Stomach (tissue), 8 donors: ENCODE measurements at regions not wholly inside any gene's neighbourhood (a gene's known extent, or its start where the extent isn't known, plus 50 kb on each side); places are given as distances from the start of the nearest gene placed in this dataset.
"Not testable (repeated sequence)": the region's sequence is repeated elsewhere in the genome, so short reads cannot be mapped to it uniquely, and the experiment has no call there.

Experiments
- DNase-seq, 2 donors: peaks; one replicate each; pipeline versions ENCODE4 v3.0.0 to v3.0.0-alpha.2; 2013 to 2019
- H3K27ac ChIP-seq, 5 donors: fragments of 200-600 bp in 4 of 5; sonication (generic) in 4 of 5; one replicate each; pipeline ENCODE4 v1.5.1; 2013 to 2019; ENCODE audit warnings: mild to moderate bottlenecking in 1 of 5, moderate library complexity in 1 of 5
- H3K27me3 ChIP-seq, 3 donors: fragments of 200-600 bp; sonication (generic); one replicate each; pipeline ENCODE4 v1.5.1; 2017 to 2019; ENCODE audit warnings: mixed run types in 1 of 3
- H3K36me3 ChIP-seq, 4 donors: fragments of 200-600 bp; sonication (generic); 1 replicate in 3 of 4; 2 replicates in 1 of 4; pipeline ENCODE4 v1.5.1; 2016 to 2019
- H3K4me1 ChIP-seq, 4 donors: fragments of 200-600 bp; sonication (generic); one replicate each; pipeline ENCODE4 v1.5.1; 2016 to 2019
- H3K4me3 ChIP-seq, 4 donors: fragments of 200-600 bp; sonication (generic) in 3 of 4; one replicate each; pipeline ENCODE4 v1.5.1; 2016 to 2019; ENCODE audit warnings: mild to moderate bottlenecking in 1 of 4
- H3K9me3 ChIP-seq, 4 donors: fragments of 200-600 bp; sonication (generic); one replicate each; pipeline ENCODE4 v1.5.1; 2016 to 2019
- EP300 ChIP-seq: sonication (generic); formaldehyde crosslinking; IDR thresholded peaks from one replicate; pipeline ENCODE4 v1.6.1; 2017; ENCODE audit warnings: antibody characterized with exemption
- POLR2A ChIP-seq, 4 donors: fragments of 450-650 bp; IDR thresholded peaks; one replicate each; pipeline ENCODE4 v1.6.1; 2016; ENCODE audit warnings: antibody characterized with exemption in 4 of 4, control low read depth in 2 of 4, mild to moderate bottlenecking in 1 of 4, moderate library complexity in 1 of 4
- POLR2AphosphoS5 ChIP-seq, 3 donors: sonication (generic); formaldehyde crosslinking; IDR thresholded peaks; one replicate each; pipeline ENCODE4 v1.6.1; 2016; ENCODE audit warnings: antibody characterized with exemption in 3 of 3
- WGBS, 5 donors: extraction: QIAGEN DNeasy Blood & Tissue Kit in 3 of 5; methylation state at CpG; one replicate each; pipeline versions ENCODE4 v1.1.5 to v1.1.7; 2013 to 2018; 5-methylcytosine and 5-hydroxymethylcytosine counted together
- intact Hi-C: fragments of 100-400 bp; cut with DNase I; formaldehyde crosslinking; loops from one replicate; pipeline ENCODE4 v1.15.1; 2023; ENCODE audit warnings: low total_unique reads
- TF ChIP-seq, protein P1 (sequence below), 7 experiments: fragments of 450-650 bp in 4 of 7; fragments of 200-600 bp in 3 of 7; sonication (generic) in 3 of 7; IDR thresholded peaks; one replicate each; pipeline ENCODE4 v1.5.1; 2016 to 2019; ENCODE audit warnings: antibody characterized with exemption in 7 of 7, control low read depth in 2 of 7, mild to moderate bottlenecking in 1 of 7
- donor health status: healthy with polysubstance abuse.
- donor health status: Bipolar disorder and iron deficiency.
- donor health status: healthy.

DNA sequence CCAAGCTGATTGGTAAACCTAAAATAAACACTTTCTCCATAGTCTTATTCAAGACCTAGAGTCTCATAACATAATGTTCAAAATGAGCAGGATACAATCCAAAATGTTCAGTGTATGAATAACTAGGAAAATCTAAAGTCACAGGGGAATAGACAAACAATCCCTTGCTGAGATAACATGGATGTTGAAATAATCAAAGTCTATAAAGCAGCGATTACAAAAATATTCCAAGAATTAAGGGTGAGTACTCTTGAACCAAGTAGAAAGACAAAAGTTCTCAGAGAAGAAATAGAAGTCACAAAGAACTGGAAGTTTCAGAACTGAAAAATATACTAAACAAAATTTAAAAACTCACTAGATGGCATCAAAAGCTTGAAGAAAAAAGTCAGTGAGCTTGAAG, 561.0 kb downstream of the INSC start:
- Histone ChIP-seq H3K36me3 (no peaks in the 10 kb centered on the region), H3K4me3 (no peak overlapping the region), H3K4me1 (peaks cover 0 to 4% (median 1%) of the 10 kb centered on the region in 4 donors), H3K27me3 (no peaks in the 10 kb centered on the region), H3K27ac (no peak overlapping the region), H3K9me3 (peaks cover 0 to 13% (median 6%) of the 10 kb centered on the region in 4 donors)
- TF ChIP-seq, protein P1, sequence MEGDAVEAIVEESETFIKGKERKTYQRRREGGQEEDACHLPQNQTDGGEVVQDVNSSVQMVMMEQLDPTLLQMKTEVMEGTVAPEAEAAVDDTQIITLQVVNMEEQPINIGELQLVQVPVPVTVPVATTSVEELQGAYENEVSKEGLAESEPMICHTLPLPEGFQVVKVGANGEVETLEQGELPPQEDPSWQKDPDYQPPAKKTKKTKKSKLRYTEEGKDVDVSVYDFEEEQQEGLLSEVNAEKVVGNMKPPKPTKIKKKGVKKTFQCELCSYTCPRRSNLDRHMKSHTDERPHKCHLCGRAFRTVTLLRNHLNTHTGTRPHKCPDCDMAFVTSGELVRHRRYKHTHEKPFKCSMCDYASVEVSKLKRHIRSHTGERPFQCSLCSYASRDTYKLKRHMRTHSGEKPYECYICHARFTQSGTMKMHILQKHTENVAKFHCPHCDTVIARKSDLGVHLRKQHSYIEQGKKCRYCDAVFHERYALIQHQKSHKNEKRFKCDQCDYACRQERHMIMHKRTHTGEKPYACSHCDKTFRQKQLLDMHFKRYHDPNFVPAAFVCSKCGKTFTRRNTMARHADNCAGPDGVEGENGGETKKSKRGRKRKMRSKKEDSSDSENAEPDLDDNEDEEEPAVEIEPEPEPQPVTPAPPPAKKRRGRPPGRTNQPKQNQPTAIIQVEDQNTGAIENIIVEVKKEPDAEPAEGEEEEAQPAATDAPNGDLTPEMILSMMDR (IDR thresholded peaks at IDR 0.05): no peak
- TF ChIP-seq POLR2AphosphoS5 (IDR thresholded peaks at IDR 0.05) (no peak), EP300 (no peak), POLR2A (IDR thresholded peaks at IDR 0.05) (no peak)
- no peak for DNase-seq
- WGBS, 5 donors: 26 to 49% (median 46%) methylated on average over 1 of the region's 1 CpG
- intact Hi-C loops: loop anchor here (2.0 kb wide), 1 partner anchor 27 kb away; no protein-coding TSS in a partner anchor

DNA sequence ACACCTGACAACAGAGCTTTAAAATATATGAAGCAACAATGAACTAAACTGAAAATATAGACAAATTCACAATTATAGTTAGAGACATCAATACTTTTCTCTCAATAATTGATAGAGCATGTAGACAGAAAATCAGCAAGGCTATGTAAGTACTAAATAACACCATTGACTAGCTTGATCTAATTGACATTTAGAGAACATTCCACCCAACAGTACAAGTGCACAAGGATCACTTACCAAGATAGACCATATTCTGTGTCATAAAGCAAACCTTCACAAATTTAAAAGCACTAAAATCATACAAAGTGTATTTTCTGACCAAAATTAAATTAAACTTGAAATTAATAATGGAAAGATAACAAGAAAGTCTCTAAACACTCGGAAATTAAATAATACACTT, 562.5 kb downstream of the INSC start:
- no peaks in the 10 kb centered on the region for H3K36me3 ChIP-seq
- no peaks in the 10 kb centered on the region for H3K27me3 ChIP-seq
- DNase-seq: no peak
- TF ChIP-seq POLR2A (IDR thresholded peaks at IDR 0.05): no peak
- TF ChIP-seq, protein P1 (IDR thresholded peaks at IDR 0.05): no peak
- TF ChIP-seq POLR2AphosphoS5 (IDR thresholded peaks at IDR 0.05): no peak
- H3K27ac ChIP-seq: no peak overlapping the region
- intact Hi-C loops: no loop called here
- peaks cover 0 to 13% (median 6%) of the 10 kb centered on the region in 4 donors for H3K9me3 ChIP-seq
- H3K4me3 ChIP-seq: no peak overlapping the region
- WGBS, 5 donors: 83 to 94% (median 88%) methylated on average over 1 of the region's 1 CpG
- no peaks in the 10 kb centered on the region for H3K4me1 ChIP-seq

DNA sequence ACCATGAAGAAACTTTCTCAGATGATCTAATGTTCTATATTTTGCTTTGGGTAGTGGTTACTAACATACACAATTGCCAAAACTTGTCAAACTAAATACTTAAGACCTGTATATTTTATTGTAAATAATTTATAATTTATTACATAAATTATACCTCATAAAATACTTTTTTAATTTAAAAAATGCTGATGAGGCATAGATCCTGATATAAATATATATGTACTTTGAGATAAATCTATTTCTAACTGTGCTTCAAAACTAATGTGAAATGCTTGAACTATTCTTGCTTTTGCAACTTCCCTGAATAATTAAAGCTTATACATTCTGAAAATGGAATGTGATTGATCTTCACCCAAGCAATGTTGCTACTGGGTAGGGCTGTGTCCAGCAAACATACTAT, 568.8 kb downstream of the INSC start:
- Histone ChIP-seq H3K36me3 (no peaks in the 10 kb centered on the region), H3K4me1 (no peaks in the 10 kb centered on the region), H3K27ac (no peak overlapping the region), H3K9me3 (peaks cover 0 to 6% (median 0%) of the 10 kb centered on the region in 4 donors), H3K4me3 (no peak overlapping the region), H3K27me3 (no peaks in the 10 kb centered on the region)
- intact Hi-C loops: no loop called here
- no peak for DNase-seq
- TF ChIP-seq POLR2AphosphoS5 (IDR thresholded peaks at IDR 0.05) (no peak), POLR2A (IDR thresholded peaks at IDR 0.05) (no peak), EP300 (no peak)
- TF ChIP-seq, protein P1 (IDR thresholded peaks at IDR 0.05): no peak

DNA sequence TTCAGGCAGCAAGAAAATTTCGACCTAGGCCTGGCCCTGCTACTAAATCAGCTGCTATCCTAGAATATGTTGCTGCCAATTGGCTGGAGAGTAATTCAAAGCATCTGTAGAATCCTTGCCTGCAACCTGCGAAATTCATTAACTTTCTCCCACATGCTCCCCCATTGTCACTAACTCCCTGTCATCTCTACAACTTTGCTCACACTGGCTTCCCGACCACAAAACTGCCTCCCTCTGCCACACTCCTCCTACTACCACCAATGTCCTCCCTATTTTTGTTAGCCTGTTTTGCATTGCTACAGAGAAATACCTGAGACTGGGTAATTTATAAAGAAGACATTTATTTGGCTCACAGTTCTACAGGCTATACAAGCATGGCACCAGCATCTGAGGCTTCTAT, 570.6 kb downstream of the INSC start:
- WGBS, 5 donors: 70 to 79% (median 74%) methylated on average over 3 of the region's 3 CpGs

DNA sequence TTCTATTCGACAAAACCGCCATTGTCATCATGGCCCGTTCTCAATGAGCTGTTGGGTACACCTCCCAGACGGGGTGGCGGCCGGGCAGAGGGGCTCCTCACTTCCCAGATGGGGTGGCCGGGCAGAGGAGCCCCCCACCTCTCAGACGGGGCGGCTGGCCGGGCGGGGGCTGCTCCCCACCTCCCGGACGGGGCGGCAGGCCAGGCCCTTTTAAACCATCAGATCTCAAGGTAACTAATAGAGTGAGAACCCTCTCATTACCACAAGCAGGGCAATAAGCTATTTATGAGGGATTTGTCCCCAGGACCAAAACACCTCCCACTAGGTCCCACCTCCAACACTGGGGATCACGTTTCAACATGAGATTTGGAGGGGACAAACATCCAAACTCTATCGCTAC, 571.5 kb downstream of the INSC start:
- intact Hi-C loops, H3K4me3 ChIP-seq, H3K27me3 ChIP-seq, H3K27ac ChIP-seq, DNase-seq, H3K4me1 ChIP-seq, H3K9me3 ChIP-seq, H3K36me3 ChIP-seq: not testable (repeated sequence)
- 86 to 96% (median 90%) methylated on average over 13 to 16 of the region's 16 CpGs for WGBS, 5 donors

More for the DNA sequence above, 570.6 kb downstream of the INSC start:
- H3K27ac ChIP-seq: no peak overlapping the region
- H3K27me3 ChIP-seq: no peaks in the 10 kb centered on the region
- intact Hi-C loops: no loop called here
- H3K4me1 ChIP-seq: no peaks in the 10 kb centered on the region
- H3K4me3 ChIP-seq: no peak overlapping the region
- DNase-seq: no peak
- TF ChIP-seq POLR2AphosphoS5 (IDR thresholded peaks at IDR 0.05) (no peak), EP300 (no peak), POLR2A (IDR thresholded peaks at IDR 0.05) (no peak)
- TF ChIP-seq, protein P1 (IDR thresholded peaks at IDR 0.05): no peak
- peaks cover 0 to 6% (median 0%) of the 10 kb centered on the region in 4 donors for H3K9me3 ChIP-seq
- no peaks in the 10 kb centered on the region for H3K36me3 ChIP-seq
